ENCODE measurements at regions not wholly inside any gene's neighbourhood (a gene's known extent, or its start where the extent isn't known, plus 50 kb on each side); places are given as distances from the start of the nearest gene placed in this dataset.

GRCh38 chr2:2842466-2842865 is 511.4 kb upstream of the MYT1L start:
- FAIRE-seq (no peak), DNase-seq (ENCODE audit: insufficient read length, low spot score) (no peak)

DNA sequence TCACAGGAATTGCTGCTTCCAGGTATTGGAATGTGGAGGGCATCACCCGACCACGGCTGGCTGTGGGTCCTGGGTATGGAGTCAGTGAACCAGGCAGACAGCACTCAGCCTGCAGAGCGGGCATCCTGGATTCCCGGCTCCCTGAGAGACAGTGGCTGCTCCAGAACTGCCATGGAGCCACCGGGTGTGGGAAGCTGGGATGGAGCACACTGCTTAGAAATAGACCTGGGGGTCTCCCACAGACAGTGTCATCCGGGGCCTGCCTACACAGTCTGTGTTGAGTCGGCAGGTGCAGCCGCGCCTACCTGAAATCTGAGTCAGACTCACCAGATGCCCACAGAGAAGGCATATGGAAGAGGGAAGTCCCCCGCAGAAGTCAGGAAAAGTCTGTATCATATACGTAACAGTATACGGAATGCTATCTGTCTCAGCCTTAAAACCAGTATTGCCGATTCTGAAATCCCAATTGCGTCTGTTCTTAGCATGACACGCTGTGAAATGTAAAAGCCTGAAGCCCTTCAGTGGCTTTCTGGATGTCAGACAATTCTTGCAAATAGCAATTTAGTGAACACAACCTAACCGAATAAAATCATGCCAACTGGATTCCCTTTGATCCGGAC is 509.7 kb upstream of the MYT1L start:
- DNase-seq (ENCODE audit: insufficient read length, low spot score) (no peak), FAIRE-seq (no peak)

DNA sequence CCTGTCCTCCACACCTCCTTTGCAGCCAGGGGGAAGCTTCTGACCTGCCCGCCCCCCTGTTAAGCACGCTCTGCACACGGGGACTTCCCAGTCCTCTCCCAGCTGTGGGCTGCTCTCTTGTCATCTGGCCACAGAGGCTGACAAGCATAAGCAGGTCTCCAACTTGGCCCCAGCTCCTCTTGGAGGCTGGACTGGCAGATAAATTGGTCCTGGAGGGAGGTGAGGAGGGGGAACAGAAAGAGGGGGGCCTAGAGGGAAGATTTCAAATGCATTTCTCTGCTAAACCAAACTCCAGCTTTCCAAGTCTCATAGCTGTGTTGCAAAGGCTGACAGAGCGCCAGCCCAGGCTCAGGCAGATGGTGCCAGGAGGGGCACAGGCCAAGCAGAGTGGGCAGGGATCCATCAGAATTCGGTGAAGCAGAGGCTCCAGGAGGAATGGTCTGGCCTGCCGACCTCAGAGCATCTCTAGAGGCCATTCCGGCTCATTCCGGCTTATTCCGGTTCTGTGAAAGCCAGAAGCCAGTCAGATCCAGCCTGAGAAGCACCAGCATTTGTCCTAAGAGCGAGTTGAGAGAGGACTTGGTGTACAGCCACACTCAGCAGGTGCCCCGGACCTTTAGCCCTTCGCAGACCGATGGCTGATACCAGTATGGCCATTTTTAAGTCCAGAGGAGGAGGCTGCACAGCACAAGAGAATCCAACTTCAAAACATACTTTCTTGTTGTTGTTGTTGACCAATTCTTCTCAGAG is 508.9 kb upstream of the MYT1L start:
- no peak for FAIRE-seq
- DNase-seq (ENCODE audit: insufficient read length, low spot score) = no peak

- DNase-seq (ENCODE audit: insufficient read length, low spot score) (no peak), FAIRE-seq (no peak)
These were observed 508.3 kb upstream of the MYT1L start for GRCh38 chr2:2839393-2839781.

DNA sequence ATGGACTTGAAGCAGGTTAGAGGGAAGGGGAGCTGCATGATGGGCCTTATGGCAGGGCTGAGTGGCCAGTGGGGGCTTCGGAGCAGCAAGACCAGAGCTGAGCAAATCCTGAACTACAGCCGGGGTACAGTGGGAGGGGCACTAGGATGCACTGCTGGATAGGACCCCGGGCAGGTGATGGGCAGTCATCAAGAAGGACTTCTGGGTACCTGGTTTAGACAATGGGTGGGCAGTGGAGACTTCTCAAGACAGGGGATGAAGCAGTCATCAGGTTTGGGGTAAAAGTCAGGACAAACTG is 507.4 kb upstream of the MYT1L start:
- FAIRE-seq (no peak), DNase-seq (ENCODE audit: insufficient read length, low spot score) (no peak)

DNA sequence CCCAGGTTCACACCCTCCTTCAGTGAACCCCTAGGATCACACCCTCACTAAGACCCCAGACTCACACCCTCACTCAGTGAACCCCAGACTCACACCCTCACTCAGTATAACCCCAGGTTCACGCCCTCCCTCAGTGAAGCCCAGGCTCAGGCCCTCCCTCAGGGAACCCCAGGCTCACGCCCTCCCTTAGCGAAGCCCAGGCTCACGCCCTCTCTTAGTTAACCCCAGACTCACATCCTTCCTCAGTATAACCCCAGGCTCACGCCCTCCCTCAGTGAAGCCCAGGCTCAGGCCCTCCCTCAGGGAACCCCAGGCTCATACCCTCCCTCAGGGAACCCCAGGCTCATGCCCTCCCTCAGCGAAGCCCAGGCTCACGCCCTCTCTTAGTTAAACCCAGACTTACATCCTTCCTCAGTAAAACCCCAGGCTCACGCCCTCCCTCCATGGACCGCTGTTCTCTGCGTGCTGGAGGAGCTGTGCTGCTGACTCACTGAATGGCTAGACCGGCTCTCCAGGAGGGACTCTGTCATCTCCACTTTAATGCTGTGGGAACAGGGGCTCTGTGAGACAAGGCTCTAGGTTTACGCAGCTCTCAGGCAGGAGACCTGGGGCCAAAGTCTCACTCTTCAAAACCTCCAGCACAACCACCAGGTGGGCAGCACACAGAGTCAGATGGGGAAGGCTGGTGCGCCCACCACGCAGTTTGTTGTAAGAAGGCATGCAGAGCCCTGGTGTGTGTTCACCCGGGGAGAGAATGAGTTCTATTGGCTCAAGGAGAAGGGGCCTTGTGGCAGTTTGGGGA is 506.9 kb upstream of the MYT1L start:
- FAIRE-seq (no peak), DNase-seq (ENCODE audit: insufficient read length, low spot score) (no peak)

DNA sequence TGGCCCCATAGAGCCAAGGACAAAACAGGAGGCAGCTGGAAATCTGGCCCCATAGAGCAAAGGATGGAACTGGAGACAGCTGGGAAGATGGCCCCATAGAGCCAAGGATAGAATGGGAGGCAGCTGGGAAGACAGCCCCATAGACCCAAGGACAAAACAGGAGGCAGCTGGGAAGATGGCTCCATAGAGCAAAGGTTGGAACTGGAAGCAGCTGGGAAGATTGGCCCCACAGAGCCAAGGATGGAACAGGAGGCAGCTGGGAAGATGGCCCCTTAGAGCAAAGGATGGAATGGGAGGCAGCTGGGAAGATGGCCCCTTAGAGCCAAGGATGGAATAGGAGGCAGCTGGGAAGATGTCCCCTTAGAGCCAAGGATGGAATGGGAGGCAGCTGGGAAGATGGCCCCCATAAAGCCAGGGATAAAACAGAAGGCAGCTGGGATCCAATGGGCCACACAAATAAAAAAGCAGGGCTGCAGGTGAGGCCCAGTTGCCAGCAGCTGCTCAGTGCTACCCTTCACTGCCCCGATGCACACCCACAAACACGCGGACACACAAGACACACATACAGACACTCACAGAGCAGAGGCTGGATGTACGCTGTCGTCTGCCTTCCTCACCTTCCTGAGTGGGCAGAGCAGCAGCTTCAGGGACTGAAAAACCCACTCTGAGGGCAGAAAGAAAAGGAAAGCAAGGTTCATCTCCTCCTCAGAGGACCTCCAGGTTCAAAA is 505.4 kb upstream of the MYT1L start:
- DNase-seq (ENCODE audit: insufficient read length, low spot score) (no peak), FAIRE-seq (no peak)

DNA sequence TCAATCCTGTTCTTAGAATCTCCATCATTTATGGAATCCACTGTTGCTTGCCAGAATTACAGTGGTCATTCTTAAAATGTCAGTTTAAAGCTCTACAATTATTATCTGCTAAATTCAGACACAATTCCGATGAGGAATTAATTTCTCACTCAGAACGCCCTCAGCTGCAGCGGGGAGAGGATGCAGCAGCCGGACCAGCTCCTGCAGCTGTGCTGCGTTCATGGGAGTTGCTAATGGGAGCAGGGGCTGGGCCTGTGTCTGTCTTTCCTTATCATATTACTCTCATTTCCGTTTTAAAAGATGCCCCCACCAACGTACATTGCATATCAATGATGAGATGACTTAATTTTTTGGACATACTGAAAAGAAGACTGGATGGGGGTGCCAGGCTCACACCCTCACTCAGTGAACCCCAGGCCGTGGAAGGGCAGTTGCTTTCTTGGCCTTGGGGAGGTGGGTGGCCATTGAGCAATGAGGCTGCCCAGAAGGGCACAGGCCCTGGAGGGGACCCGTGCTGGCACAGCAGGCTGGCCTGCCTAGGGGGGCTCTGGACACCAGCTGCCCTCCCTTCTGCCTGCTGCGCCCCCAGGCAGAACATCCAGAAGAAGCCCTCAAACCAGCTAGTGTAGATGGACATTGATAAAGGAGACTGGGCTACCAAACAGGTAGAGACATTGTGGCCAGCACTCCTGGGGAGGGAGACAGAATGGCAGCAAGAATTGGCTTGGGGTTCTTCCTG is 503.6 kb upstream of the MYT1L start:
- DNase-seq (ENCODE audit: insufficient read length, low spot score) (no peak), FAIRE-seq (no peak)

- FAIRE-seq = no peak
- DNase-seq (ENCODE audit: insufficient read length, low spot score) = no peak
These were observed 503.0 kb upstream of the MYT1L start for GRCh38 chr2:2834105-2834504.

GRCh38 chr2:2832657-2833056 is 501.6 kb upstream of the MYT1L start:
- no peak for FAIRE-seq

DNA sequence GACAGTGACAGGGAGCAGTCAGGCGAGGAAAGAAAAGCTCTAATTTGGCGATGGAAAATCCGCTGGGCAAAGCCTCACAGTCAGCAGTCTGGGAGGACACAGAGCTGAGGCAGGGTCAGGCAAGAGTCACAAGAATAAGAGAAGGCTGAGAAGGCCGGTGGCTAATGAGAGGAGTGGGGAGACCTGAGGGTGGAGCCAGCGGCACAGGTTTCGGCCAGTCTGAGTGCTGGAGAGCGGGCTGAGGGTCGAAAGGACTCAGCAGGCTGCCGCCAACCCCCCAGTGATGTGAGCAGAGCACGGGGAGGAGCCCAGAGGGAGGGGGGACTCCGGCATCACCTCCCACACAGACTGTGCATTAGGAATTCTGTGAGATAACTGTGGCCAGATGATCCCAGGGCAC is 500.6 kb upstream of the MYT1L start:
- FAIRE-seq (no peak), DNase-seq (ENCODE audit: insufficient read length, low spot score) (no peak)

More at GRCh38 chr2:2832657-2833056, 501.6 kb upstream of the MYT1L start:
- DNase-seq (ENCODE audit: insufficient read length, low spot score) = no peak

GRCh38 chr2:2830576-2830975 is 499.5 kb upstream of the MYT1L start:
- FAIRE-seq (no peak), DNase-seq (ENCODE audit: insufficient read length, low spot score) (no peak)

GRCh38 chr2:2828774-2829368 is 497.8 kb upstream of the MYT1L start:
- FAIRE-seq (no peak), DNase-seq (ENCODE audit: insufficient read length, low spot score) (no peak)

GRCh38 chr2:2827761-2828221 is 496.7 kb upstream of the MYT1L start:
- DNase-seq (ENCODE audit: insufficient read length, low spot score) (no peak), FAIRE-seq (no peak)

DNA sequence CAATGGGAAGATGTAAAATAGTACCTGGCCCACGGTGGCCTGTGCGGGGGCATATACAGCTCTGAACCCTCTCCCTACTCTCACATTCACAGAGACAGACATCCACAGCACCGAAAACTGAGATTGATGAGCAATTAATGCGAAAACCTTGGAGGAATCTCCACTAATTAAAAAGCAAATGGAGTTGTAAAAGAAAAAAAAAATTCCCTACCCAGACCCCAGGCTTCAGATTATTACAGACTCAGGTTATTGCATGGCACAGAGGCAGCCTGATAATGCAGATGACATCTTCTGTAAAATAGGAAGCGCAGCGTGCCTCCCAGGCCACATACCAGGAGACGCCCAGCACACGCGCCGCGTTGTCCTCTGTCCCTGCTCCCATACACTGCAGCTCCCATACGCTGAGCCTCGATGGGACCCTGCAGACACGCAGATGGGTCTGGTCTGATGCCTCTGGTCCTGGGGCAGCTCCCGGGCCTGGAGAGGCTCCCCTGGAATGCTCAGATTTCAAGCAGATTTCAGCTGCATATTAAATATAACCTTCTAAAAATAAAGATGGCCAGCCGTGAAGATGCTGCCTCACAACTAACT is 496.1 kb upstream of the MYT1L start:
- DNase-seq (ENCODE audit: insufficient read length, low spot score) = no peak
- FAIRE-seq = no peak

DNA sequence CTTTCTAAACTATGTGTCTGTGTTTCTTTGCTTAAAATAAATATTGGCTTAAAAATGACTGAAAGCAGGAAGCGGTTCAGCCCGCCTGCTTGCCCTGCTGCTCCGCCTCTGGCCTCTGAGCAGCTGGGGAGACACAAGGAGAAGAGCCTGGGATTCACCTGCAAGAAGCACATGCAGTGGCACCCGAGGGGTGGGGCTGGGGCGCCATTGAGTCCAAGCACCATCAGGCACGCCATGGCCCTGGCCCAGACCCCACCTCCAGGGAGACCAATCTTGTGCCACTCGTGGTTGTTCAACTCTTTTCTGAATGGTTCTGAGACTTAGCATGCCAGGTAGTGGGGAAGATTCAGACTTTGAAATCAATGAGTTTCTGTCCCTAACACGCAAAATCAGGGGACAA is 495.5 kb upstream of the MYT1L start:
- DNase-seq (ENCODE audit: insufficient read length, low spot score) (no peak), FAIRE-seq (no peak)

DNA sequence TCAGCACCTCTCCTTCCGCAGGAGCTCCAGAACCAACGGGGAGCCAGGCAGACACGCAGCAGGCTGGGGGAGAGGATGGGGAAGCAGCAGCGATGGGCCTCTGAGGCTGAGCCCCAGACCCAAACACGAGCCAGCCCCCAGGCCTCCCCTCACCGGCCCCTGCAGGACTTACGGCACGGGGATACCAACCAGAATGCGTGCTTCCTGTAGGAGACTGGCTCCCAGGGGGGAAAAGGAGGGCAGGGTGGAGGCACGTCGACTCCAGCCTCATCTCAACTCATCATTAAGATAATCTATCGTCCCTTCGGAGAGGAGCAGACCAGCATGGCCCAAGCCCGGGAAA is 495.1 kb upstream of the MYT1L start:
- DNase-seq (ENCODE audit: insufficient read length, low spot score) (no peak), FAIRE-seq (no peak)

DNA sequence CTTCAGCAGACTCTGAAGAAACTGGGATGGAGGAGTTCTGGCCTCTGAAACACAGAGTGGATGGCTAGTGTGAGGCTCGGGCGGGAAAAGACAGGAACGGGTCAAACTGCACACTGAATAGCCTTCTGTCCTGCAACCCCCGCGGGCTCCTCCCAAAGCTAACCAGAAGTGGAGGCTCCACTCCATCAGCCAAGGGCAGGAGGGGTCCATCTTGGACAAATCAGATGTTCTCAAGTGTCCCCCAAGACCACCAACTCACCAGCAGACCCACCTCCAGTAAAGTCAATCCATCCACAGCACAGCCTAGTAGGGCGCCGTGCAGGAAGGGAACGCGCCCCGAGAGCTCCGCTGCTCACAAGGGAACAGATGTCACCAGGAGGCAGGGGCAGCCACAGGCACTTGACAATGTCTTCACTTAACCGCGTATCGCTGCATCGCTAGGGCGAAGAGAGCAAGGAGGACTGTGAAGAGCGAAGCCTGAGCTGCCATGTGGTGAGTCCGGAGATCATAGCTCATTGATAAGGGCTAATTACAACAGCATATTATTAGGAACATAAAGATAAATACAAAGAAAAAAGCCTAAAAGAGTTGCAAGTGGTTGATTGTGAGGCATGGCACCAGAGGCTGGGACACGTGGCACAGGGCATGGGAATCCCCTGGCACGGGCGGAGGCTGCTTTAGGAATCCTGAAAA is 494.6 kb upstream of the MYT1L start:
- FAIRE-seq = no peak
- DNase-seq (ENCODE audit: insufficient read length, low spot score) = no peak

DNA sequence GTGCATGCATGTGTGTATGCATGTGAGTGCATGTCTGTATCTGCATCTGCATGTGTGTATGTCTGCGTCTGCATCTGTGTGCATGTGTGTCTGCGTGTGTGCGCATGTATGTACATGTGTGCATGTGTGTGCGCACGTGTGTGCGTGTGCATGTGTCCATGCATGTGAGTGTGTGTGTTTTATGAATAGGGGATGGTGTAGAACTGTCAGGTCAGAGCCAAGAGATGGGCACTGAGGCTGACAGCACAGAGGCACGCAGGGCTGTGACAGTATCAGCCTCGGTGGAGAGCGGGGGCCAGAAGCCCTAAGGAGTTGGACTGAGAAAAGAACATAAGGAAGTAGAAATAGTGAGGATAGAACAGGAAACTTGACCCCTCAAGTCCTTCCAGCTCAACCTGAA is 494.0 kb upstream of the MYT1L start:
- FAIRE-seq = no peak

More for the DNA sequence above, 494.0 kb upstream of the MYT1L start:
- no peak for DNase-seq (ENCODE audit: insufficient read length, low spot score)

All from GM19239 (cell line).